ENCODE measurements at regions not wholly inside any gene's neighbourhood (a gene's known extent, or its start where the extent isn't known, plus 50 kb on each side); places are given as distances from the start of the nearest gene placed in this dataset.

GRCh38 chr6:28659250-28659566 is 133.5 kb downstream of the GPX5 start:
- no peak for TF ChIP-seq CTCF (conservative IDR thresholded peaks at IDR 0.05)
- TF ChIP-seq EZH2 (IDR thresholded peaks at IDR 0.05; ENCODE audit: low read depth), result no peak

Measured in PC-9 (cell line).